ENCODE measurements at regions not wholly inside any gene's neighbourhood (a gene's known extent, or its start where the extent isn't known, plus 50 kb on each side); places are given as distances from the start of the nearest gene placed in this dataset.

GRCh38 chr4:124025000-124025399, 628.4 kb downstream of the SPRY1 start:
- no peak for TF ChIP-seq CTCF (IDR thresholded peaks at IDR 0.05; ENCODE audit: low read depth, low read length)
- no peak overlapping the region for H3K4me3 ChIP-seq (ENCODE audit: low read depth, low read length)

GRCh38 chr4:124025428-124025827, 628.8 kb downstream of the SPRY1 start:
- no peak overlapping the region for H3K4me3 ChIP-seq (ENCODE audit: low read depth, low read length)
- TF ChIP-seq CTCF (IDR thresholded peaks at IDR 0.05; ENCODE audit: low read depth, low read length): no peak

GRCh38 chr4:124028182-124028581, 631.6 kb downstream of the SPRY1 start:
- no peak overlapping the region for H3K4me3 ChIP-seq (ENCODE audit: low read depth, low read length)
- TF ChIP-seq CTCF (IDR thresholded peaks at IDR 0.05; ENCODE audit: low read depth, low read length): no peak

GRCh38 chr4:124030147-124030546, 633.6 kb downstream of the SPRY1 start:
- no peak for TF ChIP-seq CTCF (IDR thresholded peaks at IDR 0.05; ENCODE audit: low read depth, low read length)
- no peak overlapping the region for H3K4me3 ChIP-seq (ENCODE audit: low read depth, low read length)

- no peak for TF ChIP-seq CTCF (IDR thresholded peaks at IDR 0.05; ENCODE audit: low read depth, low read length)
- no peak overlapping the region for H3K4me3 ChIP-seq (ENCODE audit: low read depth, low read length)
Observed at GRCh38 chr4:124032035-124032434, 635.4 kb downstream of the SPRY1 start.

DNA sequence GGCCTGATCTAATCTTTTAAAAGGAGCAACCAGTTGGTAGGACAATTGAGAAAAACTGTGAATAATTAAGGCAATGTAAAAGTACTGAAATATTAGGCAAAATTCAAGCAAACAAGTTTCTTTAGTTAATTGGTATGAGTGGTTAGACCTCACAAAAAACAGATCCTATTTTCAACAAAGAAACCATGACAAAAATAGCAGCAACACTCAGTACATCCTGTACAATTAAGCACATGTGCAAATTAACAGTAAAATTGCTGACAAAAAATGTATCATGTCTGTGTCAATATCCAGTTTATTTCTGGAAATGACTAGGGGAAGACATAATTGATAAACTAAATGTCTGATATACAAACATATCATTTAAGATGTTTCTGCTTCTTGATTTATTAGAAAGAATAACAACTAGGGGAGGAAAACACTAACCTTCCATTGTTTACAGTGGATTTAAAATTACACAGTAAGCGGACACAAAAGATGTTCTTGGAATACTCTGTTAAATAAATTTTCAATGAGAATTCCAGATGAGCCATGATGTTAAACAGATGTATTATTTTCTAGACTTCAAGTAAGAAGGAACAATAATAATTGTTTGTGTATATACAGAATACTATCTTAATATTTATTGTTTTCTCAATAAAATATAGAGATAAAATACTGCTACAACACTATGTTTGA, 638.9 kb downstream of the SPRY1 start:
- TF ChIP-seq CTCF (IDR thresholded peaks at IDR 0.05; ENCODE audit: low read depth, low read length): no peak
- no peak overlapping the region for H3K4me3 ChIP-seq (ENCODE audit: low read depth, low read length)

GRCh38 chr4:124037236-124037635, 640.6 kb downstream of the SPRY1 start:
- no peak overlapping the region for H3K4me3 ChIP-seq (ENCODE audit: low read depth, low read length)
- no peak for TF ChIP-seq CTCF (IDR thresholded peaks at IDR 0.05; ENCODE audit: low read depth, low read length)
